ENCODE measurements at regions not wholly inside any gene's neighbourhood (a gene's known extent, or its start where the extent isn't known, plus 50 kb on each side); places are given as distances from the start of the nearest gene placed in this dataset.

DNA sequence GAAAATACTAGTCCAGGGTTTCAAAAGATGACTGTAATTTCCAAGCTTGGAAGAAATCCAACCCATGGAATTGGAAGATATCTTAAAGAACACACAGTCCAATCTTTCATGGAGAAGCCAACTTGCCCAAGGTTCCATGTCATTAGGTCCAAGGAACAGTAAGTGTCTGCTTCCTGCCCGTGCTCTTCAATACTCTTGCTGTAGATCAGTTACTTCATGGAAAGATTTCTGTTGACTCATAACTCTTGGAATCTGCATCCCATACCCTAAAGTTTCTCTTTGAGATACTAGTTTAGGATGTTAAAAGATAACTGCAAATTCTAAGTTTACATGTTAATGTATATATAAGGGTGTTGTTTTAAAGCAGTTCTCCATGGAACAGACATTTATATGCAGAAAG lies 127.9 kb upstream of the SLC13A1 start:
- Histone ChIP-seq H3K9me3 (replicated peaks; ENCODE audit: control insufficient read depth, insufficient read depth, low read length) (no peaks in the 10 kb centered on the region), H4K20me1 (replicated peaks; ENCODE audit: control insufficient read depth, extremely low read depth, insufficient read depth, low read length) (no peaks in the 10 kb centered on the region), H3K4me3 (replicated peaks in 1 of 3; ENCODE audit: insufficient read depth in 1 of 3, low read depth in 1 of 3, low read length in 3 of 3) (no peak overlapping the region), H3K27me3 (ENCODE audit: control insufficient read depth in 2 of 2, insufficient read depth in 2 of 2, low read length in 2 of 2) (no peaks in the 10 kb centered on the region), H2AFZ (ENCODE audit: low read depth, low read length) (no peak overlapping the region), H3K9ac (replicated peaks; ENCODE audit: extremely low read depth, insufficient read depth, low read length) (no peak overlapping the region), H3K36me3 (ENCODE audit: control insufficient read depth in 2 of 2, extremely low read depth in 1 of 2, insufficient read depth in 2 of 2, low read length in 2 of 2) (no peaks in the 10 kb centered on the region), H3K79me2 (ENCODE audit: control insufficient read depth, insufficient read depth, low read length) (no peaks in the 10 kb centered on the region), H3K4me1 (ENCODE audit: control insufficient read depth, extremely low read depth, insufficient read depth, low read length) (no peaks in the 10 kb centered on the region), H3K9me1 (replicated peaks; ENCODE audit: control insufficient read depth, extremely low read depth, insufficient read depth, low read length) (no peaks in the 10 kb centered on the region), H3K27ac (ENCODE audit: insufficient read depth, low read depth, low read length) (no peak overlapping the region), H3K4me2 (ENCODE audit: insufficient read depth, low read length) (no peak overlapping the region)
- BruUV-seq (replicated peaks), result no TSS peak
- dilution Hi-C loops (cut with MboI; ENCODE audit: extremely low pct_ligation_motif_present, low sequenced_read_pairs) (no loop called here), intact Hi-C loops (cut with micrococcal nuclease) (no loop called here)
- CTCF ChIA-PET, result interaction anchor here (0.6 kb wide), 1 partner anchor 587 kb away, joined by 4 read pairs; no protein-coding TSS in a partner anchor
- POLR2A ChIA-PET, result no interaction called here
- FAIRE-seq, result no peak
- TF ChIP-seq JUN (IDR thresholded peaks at IDR 0.05; ENCODE audit: borderline replicate concordance, insufficient read depth, insufficient read length, low read depth) (no peak), MAX (IDR thresholded peaks at IDR 0.05; ENCODE audit: insufficient read depth, insufficient read length) (no peak), MYC (IDR thresholded peaks at IDR 0.05; ENCODE audit: low read depth, low read length) (no peak), POLR2AphosphoS5 (IDR thresholded peaks at IDR 0.05; ENCODE audit: insufficient read depth, low read depth, low read length) (no peak), GATA2 (IDR thresholded peaks at IDR 0.05; ENCODE audit: insufficient read depth, insufficient read length, low read depth, low read length) (no peak), CTCF (IDR thresholded peaks at IDR 0.05; ENCODE audit: extremely low read depth in 1 of 2, insufficient read depth in 1 of 2, low read depth in 1 of 2, low read length in 2 of 2) (no peak), POLR2A (IDR thresholded peaks at IDR 0.05; ENCODE audit: low read depth, low read length) (no peak), EZH2 (IDR thresholded peaks at IDR 0.05; ENCODE audit: borderline replicate concordance, low read depth, low read length, severe bottlenecking) (no peak), FOS (IDR thresholded peaks at IDR 0.05; ENCODE audit: borderline replicate concordance, insufficient read depth, low read length) (no peak)
- no peak for DNase-seq (ENCODE audit: low read depth, low spot score)

Measured in endothelial cell of umbilical vein (primary cell).